ENCODE measurements at regions not wholly inside any gene's neighbourhood (a gene's known extent, or its start where the extent isn't known, plus 50 kb on each side); places are given as distances from the start of the nearest gene placed in this dataset.

DNA sequence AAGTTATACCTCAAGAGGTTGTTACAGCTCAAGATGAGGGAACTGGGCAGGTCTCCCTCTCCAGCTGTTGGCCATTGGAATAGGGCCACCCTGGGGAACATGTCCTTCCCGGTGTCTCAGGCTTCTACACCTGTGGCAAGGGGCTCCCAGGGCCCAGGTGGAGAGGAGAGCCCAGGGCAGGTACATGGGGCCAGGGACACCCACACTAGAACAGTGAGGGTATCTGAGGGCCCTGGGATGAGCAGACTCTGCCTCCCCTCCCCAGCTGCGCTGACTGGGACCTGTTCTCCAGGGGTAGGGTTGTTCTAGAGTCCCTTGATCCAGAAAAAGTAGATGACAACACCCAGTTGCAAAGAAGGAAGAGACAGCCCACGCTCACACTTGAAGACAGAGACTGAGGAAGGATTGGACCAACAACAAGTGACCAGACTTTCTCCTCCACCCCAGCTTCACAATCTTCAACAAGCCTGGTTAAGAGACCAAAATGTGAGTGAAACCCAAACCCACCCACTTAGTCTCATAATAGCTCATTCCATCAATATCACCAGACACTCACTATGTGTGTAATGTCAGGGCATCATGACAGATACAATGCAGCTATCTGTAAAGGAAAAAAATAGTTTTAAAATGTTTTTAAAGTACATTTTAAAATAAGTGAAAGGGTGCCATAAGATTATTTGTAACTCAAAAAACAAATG, 439.3 kb downstream of the NPHP4 start:
- no peak for TF ChIP-seq POLR2AphosphoS5 (IDR thresholded peaks at IDR 0.05; ENCODE audit: low read depth, low read length)
- no peak for TF ChIP-seq TAF1 (IDR thresholded peaks at IDR 0.05; ENCODE audit: borderline replicate concordance, insufficient read depth, low read length)
- TF ChIP-seq SIN3A (IDR thresholded peaks at IDR 0.05; ENCODE audit: borderline replicate concordance, insufficient read depth, low read length): no peak
- TF ChIP-seq, protein P1, sequence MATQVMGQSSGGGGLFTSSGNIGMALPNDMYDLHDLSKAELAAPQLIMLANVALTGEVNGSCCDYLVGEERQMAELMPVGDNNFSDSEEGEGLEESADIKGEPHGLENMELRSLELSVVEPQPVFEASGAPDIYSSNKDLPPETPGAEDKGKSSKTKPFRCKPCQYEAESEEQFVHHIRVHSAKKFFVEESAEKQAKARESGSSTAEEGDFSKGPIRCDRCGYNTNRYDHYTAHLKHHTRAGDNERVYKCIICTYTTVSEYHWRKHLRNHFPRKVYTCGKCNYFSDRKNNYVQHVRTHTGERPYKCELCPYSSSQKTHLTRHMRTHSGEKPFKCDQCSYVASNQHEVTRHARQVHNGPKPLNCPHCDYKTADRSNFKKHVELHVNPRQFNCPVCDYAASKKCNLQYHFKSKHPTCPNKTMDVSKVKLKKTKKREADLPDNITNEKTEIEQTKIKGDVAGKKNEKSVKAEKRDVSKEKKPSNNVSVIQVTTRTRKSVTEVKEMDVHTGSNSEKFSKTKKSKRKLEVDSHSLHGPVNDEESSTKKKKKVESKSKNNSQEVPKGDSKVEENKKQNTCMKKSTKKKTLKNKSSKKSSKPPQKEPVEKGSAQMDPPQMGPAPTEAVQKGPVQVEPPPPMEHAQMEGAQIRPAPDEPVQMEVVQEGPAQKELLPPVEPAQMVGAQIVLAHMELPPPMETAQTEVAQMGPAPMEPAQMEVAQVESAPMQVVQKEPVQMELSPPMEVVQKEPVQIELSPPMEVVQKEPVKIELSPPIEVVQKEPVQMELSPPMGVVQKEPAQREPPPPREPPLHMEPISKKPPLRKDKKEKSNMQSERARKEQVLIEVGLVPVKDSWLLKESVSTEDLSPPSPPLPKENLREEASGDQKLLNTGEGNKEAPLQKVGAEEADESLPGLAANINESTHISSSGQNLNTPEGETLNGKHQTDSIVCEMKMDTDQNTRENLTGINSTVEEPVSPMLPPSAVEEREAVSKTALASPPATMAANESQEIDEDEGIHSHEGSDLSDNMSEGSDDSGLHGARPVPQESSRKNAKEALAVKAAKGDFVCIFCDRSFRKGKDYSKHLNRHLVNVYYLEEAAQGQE (IDR thresholded peaks at IDR 0.05; ENCODE audit: insufficient read depth in 1 of 2, low read depth in 2 of 2, low read length in 2 of 2): no peak
- no peak for TF ChIP-seq FOXP2 (optimal IDR thresholded peaks at IDR 0.05; ENCODE audit: borderline replicate concordance, extremely low read depth, extremely low read length, insufficient read depth)

DNA sequence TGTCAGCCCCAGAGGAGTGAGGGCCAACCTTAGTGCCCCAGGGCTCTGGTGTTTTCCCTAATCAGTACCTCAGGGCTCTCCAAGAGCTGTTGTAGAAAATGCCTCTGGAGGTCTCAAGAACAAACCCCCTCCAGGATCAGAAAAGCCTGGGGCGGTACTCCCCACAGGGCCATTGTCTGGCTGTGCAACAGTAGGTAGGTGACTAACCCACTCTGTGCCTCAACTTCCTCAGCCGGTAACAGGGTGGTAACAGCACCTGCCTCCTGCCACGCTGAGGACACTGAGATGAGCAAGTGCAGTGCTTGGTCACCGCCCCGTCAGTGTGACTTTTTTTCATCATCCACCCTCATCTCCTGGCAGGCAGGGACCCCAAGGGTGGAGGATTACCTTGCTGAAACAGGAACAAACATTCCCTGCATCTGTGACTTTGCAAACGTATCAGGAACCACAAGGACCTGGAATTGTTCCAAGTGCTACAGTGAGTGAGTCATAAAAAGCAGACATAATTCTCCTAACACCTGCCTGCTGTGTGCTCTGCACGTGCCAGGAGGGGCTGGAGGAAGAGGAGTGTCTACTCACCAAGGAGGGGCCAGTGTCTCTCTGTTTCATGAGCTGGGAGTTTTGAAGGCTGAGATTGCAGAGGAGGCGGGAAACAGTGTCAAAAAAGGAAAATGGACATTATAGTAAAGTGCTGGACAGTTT, 440.8 kb downstream of the NPHP4 start:
- TF ChIP-seq SIN3A (IDR thresholded peaks at IDR 0.05; ENCODE audit: borderline replicate concordance, insufficient read depth, low read length): no peak
- TF ChIP-seq POLR2AphosphoS5 (IDR thresholded peaks at IDR 0.05; ENCODE audit: low read depth, low read length): no peak
- TF ChIP-seq, protein P1 (IDR thresholded peaks at IDR 0.05; ENCODE audit: insufficient read depth in 1 of 2, low read depth in 2 of 2, low read length in 2 of 2): no peak
- TF ChIP-seq FOXP2 (optimal IDR thresholded peaks at IDR 0.05; ENCODE audit: borderline replicate concordance, extremely low read depth, extremely low read length, insufficient read depth): no peak
- TF ChIP-seq TAF1 (IDR thresholded peaks at IDR 0.05; ENCODE audit: borderline replicate concordance, insufficient read depth, low read length): no peak

DNA sequence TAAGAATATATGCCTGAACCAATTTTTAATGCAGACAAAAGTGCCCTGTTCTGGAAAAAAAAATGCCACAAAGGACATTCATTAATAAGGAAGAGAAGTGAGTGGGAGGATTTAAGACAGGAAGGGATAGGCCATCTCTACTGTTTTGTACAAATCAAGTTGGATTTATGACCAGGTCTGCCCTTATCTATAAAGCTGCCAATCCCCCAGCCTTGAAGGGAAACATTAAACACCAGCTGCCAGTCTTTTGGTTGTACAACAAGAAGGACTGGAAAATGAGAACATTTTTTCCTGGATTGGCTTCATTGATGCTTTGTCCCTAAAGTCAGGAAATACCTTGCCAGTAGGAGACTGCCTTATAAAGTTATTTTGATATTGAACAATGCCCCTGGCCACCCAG, 444.0 kb downstream of the NPHP4 start:
- no peak for TF ChIP-seq TAF1 (IDR thresholded peaks at IDR 0.05; ENCODE audit: borderline replicate concordance, insufficient read depth, low read length)
- TF ChIP-seq SIN3A (IDR thresholded peaks at IDR 0.05; ENCODE audit: borderline replicate concordance, insufficient read depth, low read length): no peak
- TF ChIP-seq, protein P1 (IDR thresholded peaks at IDR 0.05; ENCODE audit: insufficient read depth in 1 of 2, low read depth in 2 of 2, low read length in 2 of 2): no peak
- no peak for TF ChIP-seq POLR2AphosphoS5 (IDR thresholded peaks at IDR 0.05; ENCODE audit: low read depth, low read length)
- no peak for TF ChIP-seq FOXP2 (optimal IDR thresholded peaks at IDR 0.05; ENCODE audit: borderline replicate concordance, extremely low read depth, extremely low read length, insufficient read depth)

DNA sequence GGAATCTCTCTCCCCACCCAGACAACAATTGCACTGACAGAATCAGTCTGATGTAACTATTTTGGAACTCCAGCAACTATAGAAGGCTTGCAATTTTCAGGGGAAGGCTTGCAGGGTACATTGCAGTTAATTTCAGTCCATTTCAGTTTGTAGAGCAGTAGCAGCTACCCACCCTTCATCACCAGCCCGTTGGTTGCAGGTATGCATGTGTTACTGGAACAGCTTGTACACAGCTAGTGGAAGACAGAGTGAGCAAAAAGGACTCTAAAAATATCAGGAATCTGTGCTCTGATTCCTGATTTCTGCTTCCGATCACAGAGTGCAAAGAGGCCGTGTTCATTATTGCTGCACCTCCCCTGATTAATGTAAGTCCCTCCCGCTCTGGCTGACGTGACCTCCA, 449.0 kb downstream of the NPHP4 start:
- no peak for TF ChIP-seq SIN3A (IDR thresholded peaks at IDR 0.05; ENCODE audit: borderline replicate concordance, insufficient read depth, low read length)
- TF ChIP-seq, protein P1 (IDR thresholded peaks at IDR 0.05; ENCODE audit: insufficient read depth in 1 of 2, low read depth in 2 of 2, low read length in 2 of 2): no peak

Measured in PFSK-1 (cell line).